Activated B cell treated with CpG ODN at 0.5 μM for 24 hours (primary cell): ENCODE measurements at regions not wholly inside any gene's neighbourhood (a gene's known extent, or its start where the extent isn't known, plus 50 kb on each side); places are given as distances from the start of the nearest gene placed in this dataset.

Experiments
- ATAC-seq: fragments of 200-7000 bp; cut with Tn5 transposase; one replicate; pipeline ENCODE4 v1.10.0; 2021; ENCODE audit warnings: low read depth, mild to moderate bottlenecking, moderate library complexity
- CTCF ChIA-PET: fragments of 350-600 bp; sonication (Branson Sonifier 250); formaldehyde crosslinking; loops from one replicate; lab custom pipeline; 2021; ENCODE audit warnings: antibody characterized with exemption; lab: Charles Lee
- POLR2A ChIA-PET: fragments of 350-600 bp; sonication (Branson Sonifier 250); formaldehyde crosslinking; loops from one replicate; lab custom pipeline; 2021; ENCODE audit warnings: antibody characterized with exemption; lab: Charles Lee
- DNase-seq: peaks from one replicate; pipeline ENCODE4 v3.0.0; 2022
- H3K27ac Mint-ChIP-seq: one replicate; pipeline ENCODE4 v1.8.0; 2020; ENCODE audit warnings: mixed read lengths
- H3K27me3 Mint-ChIP-seq: one replicate; pipeline ENCODE4 v1.8.0; 2021; ENCODE audit warnings: mixed read lengths
- H3K36me3 Mint-ChIP-seq: one replicate; pipeline ENCODE4 v1.8.0; 2021; ENCODE audit warnings: low read depth, mixed read lengths
- H3K4me1 Mint-ChIP-seq: one replicate; pipeline ENCODE4 v1.8.0; 2021; ENCODE audit warnings: mixed read lengths
- H3K4me3 Mint-ChIP-seq: one replicate; pipeline ENCODE4 v1.8.0; 2020; ENCODE audit warnings: mild to moderate bottlenecking, mixed read lengths
- H3K9me3 Mint-ChIP-seq: one replicate; pipeline ENCODE4 v1.8.0; 2020; ENCODE audit warnings: mixed read lengths
- intact Hi-C: fragments of 100-400 bp; cut with micrococcal nuclease; formaldehyde crosslinking; loops from one replicate; pipeline ENCODE4 v1.15.1; 2024
- TF ChIP-seq, protein P1 (sequence below): fragments of 200-600 bp; IDR thresholded peaks from one replicate; pipeline ENCODE4 v1.8.0; 2022; ENCODE audit warnings: antibody characterized with exemption, mild to moderate bottlenecking

DNA sequence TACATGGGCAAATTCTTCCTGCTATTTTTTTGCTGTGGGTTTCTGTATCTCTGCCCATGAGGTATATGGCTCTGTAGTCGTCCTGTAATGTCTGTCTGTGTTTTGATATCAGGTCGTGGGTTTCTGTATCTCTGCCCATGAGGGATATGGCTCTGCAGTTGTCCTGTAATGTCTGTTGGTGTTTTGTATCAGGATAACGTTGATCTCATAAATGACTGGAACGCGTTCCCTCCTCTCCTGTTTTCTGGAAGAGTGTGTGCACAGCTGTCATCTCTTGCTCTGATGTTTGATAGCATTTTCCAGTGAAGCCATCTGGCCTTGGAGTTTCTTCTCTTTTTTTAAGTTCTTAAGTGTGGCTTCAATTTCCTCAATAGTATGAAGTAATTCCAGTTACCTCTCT lies 57.2 kb downstream of the SOX1 start:
- CTCF ChIA-PET = no interaction called here
- H3K4me1 Mint-ChIP-seq = no peaks in the 10 kb centered on the region
- no peaks in the 10 kb centered on the region for H3K27me3 Mint-ChIP-seq
- TF ChIP-seq, protein P1, sequence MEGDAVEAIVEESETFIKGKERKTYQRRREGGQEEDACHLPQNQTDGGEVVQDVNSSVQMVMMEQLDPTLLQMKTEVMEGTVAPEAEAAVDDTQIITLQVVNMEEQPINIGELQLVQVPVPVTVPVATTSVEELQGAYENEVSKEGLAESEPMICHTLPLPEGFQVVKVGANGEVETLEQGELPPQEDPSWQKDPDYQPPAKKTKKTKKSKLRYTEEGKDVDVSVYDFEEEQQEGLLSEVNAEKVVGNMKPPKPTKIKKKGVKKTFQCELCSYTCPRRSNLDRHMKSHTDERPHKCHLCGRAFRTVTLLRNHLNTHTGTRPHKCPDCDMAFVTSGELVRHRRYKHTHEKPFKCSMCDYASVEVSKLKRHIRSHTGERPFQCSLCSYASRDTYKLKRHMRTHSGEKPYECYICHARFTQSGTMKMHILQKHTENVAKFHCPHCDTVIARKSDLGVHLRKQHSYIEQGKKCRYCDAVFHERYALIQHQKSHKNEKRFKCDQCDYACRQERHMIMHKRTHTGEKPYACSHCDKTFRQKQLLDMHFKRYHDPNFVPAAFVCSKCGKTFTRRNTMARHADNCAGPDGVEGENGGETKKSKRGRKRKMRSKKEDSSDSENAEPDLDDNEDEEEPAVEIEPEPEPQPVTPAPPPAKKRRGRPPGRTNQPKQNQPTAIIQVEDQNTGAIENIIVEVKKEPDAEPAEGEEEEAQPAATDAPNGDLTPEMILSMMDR = no peak
- H3K27ac Mint-ChIP-seq = no peak overlapping the region
- no peaks in the 10 kb centered on the region for H3K36me3 Mint-ChIP-seq
- POLR2A ChIA-PET = no interaction called here
- ATAC-seq (no peak), DNase-seq (no peak)
- intact Hi-C loops = no loop called here
- H3K4me3 Mint-ChIP-seq = no peak overlapping the region
- H3K9me3 Mint-ChIP-seq = no peaks in the 10 kb centered on the region

DNA sequence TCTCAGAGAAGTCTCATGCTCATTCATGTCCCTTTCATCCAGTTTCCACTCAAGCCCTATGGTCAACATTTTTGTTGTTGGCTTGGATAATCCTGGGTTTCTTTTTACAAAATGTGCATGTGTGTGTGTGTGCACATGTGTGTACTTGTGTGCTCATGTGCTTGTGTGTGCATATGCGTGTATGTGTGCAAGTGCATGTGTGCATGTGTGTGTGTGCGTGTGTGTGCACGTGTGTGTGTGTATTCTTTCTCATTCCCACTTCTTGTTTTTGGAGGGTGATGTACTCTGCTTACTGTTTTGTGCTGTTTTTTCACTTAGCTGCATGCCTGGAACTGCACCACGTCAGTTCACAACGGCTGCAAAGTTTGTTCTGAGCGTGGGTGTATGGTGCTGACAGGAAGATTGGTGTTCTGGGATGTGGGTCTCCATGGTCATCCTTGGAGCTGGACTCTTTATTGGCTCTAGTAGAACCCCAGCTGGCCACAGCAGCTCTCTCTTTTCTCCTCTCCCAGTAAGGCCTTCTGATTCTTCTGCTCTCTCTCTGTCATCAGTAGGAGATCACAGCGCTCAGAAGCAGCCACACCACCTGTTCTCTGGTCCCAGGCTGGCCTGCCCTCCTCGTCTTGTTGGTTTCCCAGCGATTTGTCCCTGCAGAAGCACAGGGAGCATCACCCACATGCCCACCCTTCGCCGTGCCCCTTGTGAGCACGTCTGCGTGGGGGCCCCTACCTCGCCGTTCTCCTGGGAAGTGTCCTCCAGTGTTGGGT lies 60.8 kb downstream of the SOX1 start:
- no peak overlapping the region for H3K4me3 Mint-ChIP-seq

DNA sequence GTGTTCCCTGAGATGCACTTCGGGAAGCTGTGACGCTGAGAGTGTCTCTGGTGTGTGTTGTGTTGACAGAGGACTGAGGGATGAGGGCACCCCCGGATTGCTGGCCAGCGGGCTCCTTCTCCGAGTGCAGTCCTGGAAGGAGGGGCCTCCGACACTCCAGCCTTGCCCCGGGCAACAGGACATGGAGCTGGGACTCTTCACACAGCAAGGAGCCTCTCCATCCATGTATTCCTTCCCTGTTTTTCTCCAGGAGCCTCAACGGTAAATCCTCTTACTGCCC lies 61.3 kb downstream of the SOX1 start:
- Mint-ChIP-seq H3K36me3 (no peaks in the 10 kb centered on the region), H3K4me1 (no peaks in the 10 kb centered on the region), H3K27ac (no peak overlapping the region), H3K4me3 (no peak overlapping the region), H3K27me3 (no peaks in the 10 kb centered on the region), H3K9me3 (no peaks in the 10 kb centered on the region)
- intact Hi-C loops = no loop called here
- DNase-seq (no peak), ATAC-seq (no peak)
- ChIA-PET CTCF (no interaction called here), POLR2A (no interaction called here)
- TF ChIP-seq, protein P1 = no peak

More for the DNA sequence above, 60.8 kb downstream of the SOX1 start:
- no peak overlapping the region for H3K27ac Mint-ChIP-seq
- H3K4me1 Mint-ChIP-seq = no peaks in the 10 kb centered on the region
- ChIA-PET CTCF (no interaction called here), POLR2A (no interaction called here)
- ATAC-seq = no peak
- no peaks in the 10 kb centered on the region for H3K27me3 Mint-ChIP-seq
- H3K9me3 Mint-ChIP-seq = no peaks in the 10 kb centered on the region
- no peak for DNase-seq
- intact Hi-C loops = no loop called here
- no peaks in the 10 kb centered on the region for H3K36me3 Mint-ChIP-seq
- TF ChIP-seq, protein P1 = no peak

DNA sequence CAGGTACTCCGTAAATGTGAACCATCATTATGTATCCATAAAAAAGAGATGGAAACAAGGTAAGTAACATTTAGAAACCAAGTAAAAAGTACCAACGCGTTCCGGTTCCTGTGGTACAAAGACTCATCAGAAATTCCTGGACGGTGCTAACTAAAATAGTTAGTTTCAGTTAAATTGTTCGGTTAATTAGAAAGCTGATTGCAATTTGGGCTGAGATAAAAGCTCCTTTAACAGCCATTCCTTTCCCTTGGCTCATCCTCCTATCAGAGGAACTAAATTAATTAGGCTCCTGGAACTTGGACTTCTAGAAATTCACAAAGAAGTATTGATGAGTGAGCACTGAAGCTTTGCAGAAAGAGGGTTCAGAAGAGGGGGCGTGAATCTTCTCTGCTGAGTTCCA lies 63.5 kb downstream of the SOX1 start:
- Mint-ChIP-seq H3K9me3 (no peaks in the 10 kb centered on the region), H3K27ac (no peak overlapping the region), H3K27me3 (no peaks in the 10 kb centered on the region), H3K4me3 (no peak overlapping the region), H3K4me1 (no peaks in the 10 kb centered on the region), H3K36me3 (no peaks in the 10 kb centered on the region)
- TF ChIP-seq, protein P1 = no peak
- intact Hi-C loops = no loop called here
- POLR2A ChIA-PET = no interaction called here
- DNase-seq (no peak), ATAC-seq (no peak)
- CTCF ChIA-PET = no interaction called here

DNA sequence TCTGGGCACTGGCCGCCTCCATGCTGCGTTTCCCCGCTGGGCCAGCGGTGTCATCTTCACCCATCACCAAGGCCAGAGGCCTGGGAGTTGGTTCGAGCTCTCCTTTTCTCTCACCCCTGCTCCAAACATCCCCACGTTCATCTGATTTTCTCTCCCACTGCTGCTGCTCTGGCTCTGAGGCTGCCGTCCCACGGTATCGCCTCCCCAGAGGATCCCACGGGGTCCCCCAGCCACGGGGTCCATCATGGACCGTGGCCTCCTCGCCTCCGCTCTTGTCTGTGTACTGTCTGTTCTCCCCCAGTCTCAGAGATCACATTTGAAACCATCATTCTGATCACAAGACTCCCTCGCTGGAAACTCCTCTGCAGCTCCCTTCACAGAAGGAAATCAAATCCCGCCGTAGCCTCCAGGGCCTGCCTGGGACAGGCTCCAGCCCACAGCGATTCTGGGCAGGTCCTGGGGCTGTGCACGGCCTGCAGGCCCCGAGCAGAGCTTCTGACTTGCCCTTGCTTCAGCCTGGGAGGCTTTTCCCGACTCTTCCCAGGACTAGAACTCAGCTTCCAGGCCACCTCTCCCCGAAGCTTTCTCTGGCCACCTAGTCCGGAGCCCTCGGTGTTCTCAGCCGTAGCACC lies 64.2 kb downstream of the SOX1 start:
- H3K27ac Mint-ChIP-seq = no peak overlapping the region
- no peaks in the 10 kb centered on the region for H3K9me3 Mint-ChIP-seq
- no peaks in the 10 kb centered on the region for H3K36me3 Mint-ChIP-seq
- no peak overlapping the region for H3K4me3 Mint-ChIP-seq
- CTCF ChIA-PET = no interaction called here
- POLR2A ChIA-PET = no interaction called here
- intact Hi-C loops = no loop called here
- H3K4me1 Mint-ChIP-seq = no peaks in the 10 kb centered on the region
- no peak for ATAC-seq
- DNase-seq = no peak
- no peaks in the 10 kb centered on the region for H3K27me3 Mint-ChIP-seq
- TF ChIP-seq, protein P1 = no peak
